ENCODE measurements at regions not wholly inside any gene's neighbourhood (a gene's known extent, or its start where the extent isn't known, plus 50 kb on each side); places are given as distances from the start of the nearest gene placed in this dataset.

DNA sequence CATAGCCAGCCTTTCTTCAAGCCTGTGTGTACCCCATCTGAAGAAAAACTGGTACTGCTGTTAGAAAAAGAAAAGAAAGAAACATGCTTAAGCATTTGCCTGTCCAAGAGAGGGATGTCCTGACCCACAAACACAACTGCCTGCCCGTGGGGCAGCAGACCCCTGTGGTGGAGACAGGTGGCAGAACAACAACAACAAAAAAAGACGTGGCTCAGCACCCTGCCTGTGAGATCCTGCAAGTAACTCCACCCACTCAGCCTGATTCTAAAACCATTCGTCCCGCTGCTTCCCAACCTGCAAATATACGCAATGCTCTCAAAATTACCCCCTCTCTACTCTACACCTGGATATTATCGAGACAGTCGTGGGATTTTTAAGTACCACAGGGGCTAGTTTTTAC, 64.9 kb upstream of the ZDHHC17 start:
- TF ChIP-seq, protein P1, sequence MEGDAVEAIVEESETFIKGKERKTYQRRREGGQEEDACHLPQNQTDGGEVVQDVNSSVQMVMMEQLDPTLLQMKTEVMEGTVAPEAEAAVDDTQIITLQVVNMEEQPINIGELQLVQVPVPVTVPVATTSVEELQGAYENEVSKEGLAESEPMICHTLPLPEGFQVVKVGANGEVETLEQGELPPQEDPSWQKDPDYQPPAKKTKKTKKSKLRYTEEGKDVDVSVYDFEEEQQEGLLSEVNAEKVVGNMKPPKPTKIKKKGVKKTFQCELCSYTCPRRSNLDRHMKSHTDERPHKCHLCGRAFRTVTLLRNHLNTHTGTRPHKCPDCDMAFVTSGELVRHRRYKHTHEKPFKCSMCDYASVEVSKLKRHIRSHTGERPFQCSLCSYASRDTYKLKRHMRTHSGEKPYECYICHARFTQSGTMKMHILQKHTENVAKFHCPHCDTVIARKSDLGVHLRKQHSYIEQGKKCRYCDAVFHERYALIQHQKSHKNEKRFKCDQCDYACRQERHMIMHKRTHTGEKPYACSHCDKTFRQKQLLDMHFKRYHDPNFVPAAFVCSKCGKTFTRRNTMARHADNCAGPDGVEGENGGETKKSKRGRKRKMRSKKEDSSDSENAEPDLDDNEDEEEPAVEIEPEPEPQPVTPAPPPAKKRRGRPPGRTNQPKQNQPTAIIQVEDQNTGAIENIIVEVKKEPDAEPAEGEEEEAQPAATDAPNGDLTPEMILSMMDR (IDR thresholded peaks at IDR 0.05), result no peak
- TF ChIP-seq, protein P2, sequence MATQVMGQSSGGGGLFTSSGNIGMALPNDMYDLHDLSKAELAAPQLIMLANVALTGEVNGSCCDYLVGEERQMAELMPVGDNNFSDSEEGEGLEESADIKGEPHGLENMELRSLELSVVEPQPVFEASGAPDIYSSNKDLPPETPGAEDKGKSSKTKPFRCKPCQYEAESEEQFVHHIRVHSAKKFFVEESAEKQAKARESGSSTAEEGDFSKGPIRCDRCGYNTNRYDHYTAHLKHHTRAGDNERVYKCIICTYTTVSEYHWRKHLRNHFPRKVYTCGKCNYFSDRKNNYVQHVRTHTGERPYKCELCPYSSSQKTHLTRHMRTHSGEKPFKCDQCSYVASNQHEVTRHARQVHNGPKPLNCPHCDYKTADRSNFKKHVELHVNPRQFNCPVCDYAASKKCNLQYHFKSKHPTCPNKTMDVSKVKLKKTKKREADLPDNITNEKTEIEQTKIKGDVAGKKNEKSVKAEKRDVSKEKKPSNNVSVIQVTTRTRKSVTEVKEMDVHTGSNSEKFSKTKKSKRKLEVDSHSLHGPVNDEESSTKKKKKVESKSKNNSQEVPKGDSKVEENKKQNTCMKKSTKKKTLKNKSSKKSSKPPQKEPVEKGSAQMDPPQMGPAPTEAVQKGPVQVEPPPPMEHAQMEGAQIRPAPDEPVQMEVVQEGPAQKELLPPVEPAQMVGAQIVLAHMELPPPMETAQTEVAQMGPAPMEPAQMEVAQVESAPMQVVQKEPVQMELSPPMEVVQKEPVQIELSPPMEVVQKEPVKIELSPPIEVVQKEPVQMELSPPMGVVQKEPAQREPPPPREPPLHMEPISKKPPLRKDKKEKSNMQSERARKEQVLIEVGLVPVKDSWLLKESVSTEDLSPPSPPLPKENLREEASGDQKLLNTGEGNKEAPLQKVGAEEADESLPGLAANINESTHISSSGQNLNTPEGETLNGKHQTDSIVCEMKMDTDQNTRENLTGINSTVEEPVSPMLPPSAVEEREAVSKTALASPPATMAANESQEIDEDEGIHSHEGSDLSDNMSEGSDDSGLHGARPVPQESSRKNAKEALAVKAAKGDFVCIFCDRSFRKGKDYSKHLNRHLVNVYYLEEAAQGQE (IDR thresholded peaks at IDR 0.05; ENCODE audit: insufficient read depth in 1 of 2, low read depth in 2 of 2, low read length in 1 of 2), result no peak
- TF ChIP-seq POLR2AphosphoS5 (IDR thresholded peaks at IDR 0.05; ENCODE audit: low read depth, low read length), result no peak
- H3K4me1 ChIP-seq (ENCODE audit: control insufficient read depth, insufficient read depth, low read length), result no peaks in the 10 kb centered on the region

DNA sequence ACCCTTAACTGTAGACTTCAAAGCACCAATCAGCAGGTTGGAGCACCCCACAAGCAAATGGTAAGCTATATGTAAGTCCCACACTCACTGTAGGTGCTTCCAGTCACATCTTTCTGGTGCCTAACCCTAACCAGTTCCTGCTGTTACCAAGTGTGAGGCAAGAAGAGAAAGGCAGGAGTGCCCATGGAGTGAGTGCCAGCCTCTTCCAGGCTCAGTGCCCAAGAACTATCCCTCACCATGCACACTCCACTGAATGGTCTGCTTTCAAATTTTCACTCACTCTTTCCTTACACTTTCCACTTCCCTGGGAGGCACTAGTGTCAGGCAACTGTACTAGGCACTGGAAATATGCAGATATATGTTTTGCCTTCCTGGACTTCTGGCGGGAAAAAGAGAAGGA, 62.2 kb upstream of the ZDHHC17 start:
- H3K4me3 ChIP-seq (ENCODE audit: low read depth in 2 of 2, low read length in 2 of 2), result no peak overlapping the region
- intact Hi-C loops (cut with micrococcal nuclease; ENCODE audit: unreplicated experiment) (no loop called here), in situ Hi-C loops (cut with HindIII; ENCODE audit: low pct_unique_long_range_greater_than_20kb, low sequenced_read_pairs) (no loop called here)
- no peaks in the 10 kb centered on the region for H3K27me3 ChIP-seq (ENCODE audit: control insufficient read depth, insufficient read depth, low read length)
- no peaks in the 10 kb centered on the region for H3K9me3 ChIP-seq (ENCODE audit: control insufficient read depth, insufficient read depth, low read depth, low read length)
- no peak for ATAC-seq
- CTCF ChIA-PET, result no interaction called here
- H3K36me3 ChIP-seq (ENCODE audit: control insufficient read depth, insufficient read depth, low read length), result no peaks in the 10 kb centered on the region
- H3K4me1 ChIP-seq (ENCODE audit: control insufficient read depth, insufficient read depth, low read length), result no peaks in the 10 kb centered on the region
- no peak for DNase-seq (ENCODE audit: low read depth, low spot score)
- POLR2A ChIA-PET, result interaction anchor here (0.6 kb wide), 1 partner anchor 120 kb away, joined by 6 read pairs; no protein-coding TSS in a partner anchor
- no peak overlapping the region for H3K27ac ChIP-seq (ENCODE audit: low read length)
- no TSS peak for BruUV-seq (replicated peaks)
- TF ChIP-seq, protein P2 (IDR thresholded peaks at IDR 0.05; ENCODE audit: insufficient read depth in 1 of 2, low read depth in 2 of 2, low read length in 1 of 2), result no peak
- TF ChIP-seq, protein P1 (IDR thresholded peaks at IDR 0.05), result no peak
- TF ChIP-seq TCF7L2 (IDR thresholded peaks at IDR 0.05; ENCODE audit: low read depth, low read length), result no peak
- TF ChIP-seq POLR2AphosphoS5 (IDR thresholded peaks at IDR 0.05; ENCODE audit: low read depth, low read length), result no peak
- TF ChIP-seq SIN3A (IDR thresholded peaks at IDR 0.05; ENCODE audit: borderline replicate concordance, insufficient read depth, low read depth, low read length), result no peak

More for the DNA sequence above, 64.9 kb upstream of the ZDHHC17 start:
- BruUV-seq (replicated peaks), result no TSS peak
- CTCF ChIA-PET, result no interaction called here
- Histone ChIP-seq H3K27me3 (ENCODE audit: control insufficient read depth, insufficient read depth, low read length) (no peaks in the 10 kb centered on the region), H3K27ac (ENCODE audit: low read length) (no peak overlapping the region), H3K9me3 (ENCODE audit: control insufficient read depth, insufficient read depth, low read depth, low read length) (no peaks in the 10 kb centered on the region), H3K4me3 (ENCODE audit: low read depth in 2 of 2, low read length in 2 of 2) (no peak overlapping the region), H3K36me3 (ENCODE audit: control insufficient read depth, insufficient read depth, low read length) (no peaks in the 10 kb centered on the region)
- no peak; the same call in 1 of the 2 replicates for ATAC-seq
- in situ Hi-C loops (cut with HindIII; ENCODE audit: low pct_unique_long_range_greater_than_20kb, low sequenced_read_pairs), result no loop called here
- DNase-seq (ENCODE audit: low read depth, low spot score), result no peak
- POLR2A ChIA-PET, result no interaction called here
- intact Hi-C loops (cut with micrococcal nuclease; ENCODE audit: unreplicated experiment), result no loop called here
